Right cardiac atrium (tissue), 5 donors: ENCODE measurements at regions not wholly inside any gene's neighbourhood (a gene's known extent, or its start where the extent isn't known, plus 50 kb on each side); places are given as distances from the start of the nearest gene placed in this dataset.
"Not testable (repeated sequence)": the region's sequence is repeated elsewhere in the genome, so short reads cannot be mapped to it uniquely, and the experiment has no call there.

Experiments
- ATAC-seq, 2 donors: fragments of 200-7000 bp; cut with Tn5 transposase; one replicate each; pipeline versions ENCODE4 v1.8.0 to v1.9.1; 2020; ENCODE audit warnings: moderate library complexity in 2 of 2, mild to moderate bottlenecking in 1 of 2
- DNase-seq, 3 donors: peaks; one replicate each; pipeline ENCODE4 v3.0.0-alpha.2; 2020
- H3K27ac ChIP-seq: one replicate; pipeline ENCODE4 v1.5.1; 2013; ENCODE audit warnings: mild to moderate bottlenecking, low read length, control low read depth, moderate library complexity
- H3K27me3 ChIP-seq: one replicate; pipeline ENCODE4 v1.6.1; 2013; ENCODE audit not compliant: control insufficient read depth, insufficient read depth
- H3K4me1 ChIP-seq: one replicate; pipeline ENCODE4 v1.6.1; 2013; ENCODE audit warnings: low read length; ENCODE audit not compliant: control insufficient read depth, insufficient read depth
- H3K4me3 ChIP-seq: one replicate; pipeline ENCODE4 v1.5.1; 2013; ENCODE audit warnings: low read length, control low read depth
- H3K9me3 ChIP-seq: one replicate; pipeline ENCODE4 v1.6.1; 2013; ENCODE audit warnings: low read length; ENCODE audit not compliant: control insufficient read depth
- WGBS: extraction: QIAGEN DNeasy Blood & Tissue Kit; methylation state at CpG from one replicate; pipeline ENCODE4 v1.1.7; 2013; 5-methylcytosine and 5-hydroxymethylcytosine counted together
- intact Hi-C, 4 donors: fragments of 100-400 bp; cut with DNase I; formaldehyde crosslinking; loops; one replicate each; pipeline versions ENCODE4 v1.11.0 to v1.14.0; 2022 to 2023
- donor health status: healthy with polysubstance abuse.
- donor health status: DM: no; HTN: yes; CAD: no.
- donor health status: DM: no; HTN: no; CAD: no.
- donor health status: DM: no; HTN: yes; CAD: no; lungs with severe emphysema.
- donor health status: DM: yes; HTN: yes; CAD: no.

- Histone ChIP-seq H3K27me3 (no peaks in the 10 kb centered on the region), H3K4me3 (no peak overlapping the region), H3K4me1 (no peaks in the 10 kb centered on the region), H3K27ac (no peak overlapping the region), H3K9me3 (no peaks in the 10 kb centered on the region)
- 79% methylated on average over 22 of the region's 22 CpGs for WGBS
- ATAC-seq (no peak), DNase-seq (no peak)
- intact Hi-C loops: no loop called here
These were observed 101.7 kb upstream of the C14orf180 start for GRCh38 chr14:104477666-104478380.

- intact Hi-C loops: no loop called here
- Histone ChIP-seq H3K27me3 (no peaks in the 10 kb centered on the region), H3K9me3 (no peaks in the 10 kb centered on the region), H3K27ac (no peak overlapping the region), H3K4me3 (no peak overlapping the region), H3K4me1 (no peaks in the 10 kb centered on the region)
- WGBS: 68% methylated on average over 7 of the region's 7 CpGs
- DNase-seq (no peak), ATAC-seq (no peak)
These were observed 100.9 kb upstream of the C14orf180 start for GRCh38 chr14:104478656-104479055.

GRCh38 chr14:104479901-104480300, 99.7 kb upstream of the C14orf180 start:
- no peak overlapping the region for H3K27ac ChIP-seq
- DNase-seq (no peak), ATAC-seq (no peak)
- H3K9me3 ChIP-seq: no peaks in the 10 kb centered on the region
- H3K4me3 ChIP-seq: no peak overlapping the region
- no peaks in the 10 kb centered on the region for H3K4me1 ChIP-seq
- no peaks in the 10 kb centered on the region for H3K27me3 ChIP-seq
- WGBS: 90% methylated on average over 10 of the region's 10 CpGs
- intact Hi-C loops: no loop called here

- no peak for ATAC-seq
- no peaks in the 10 kb centered on the region for H3K4me1 ChIP-seq
- WGBS: 92% methylated on average over 10 of the region's 10 CpGs
- H3K27ac ChIP-seq: no peak overlapping the region
- DNase-seq: no peak
- intact Hi-C loops: no loop called here
- H3K9me3 ChIP-seq: no peaks in the 10 kb centered on the region
- no peak overlapping the region for H3K4me3 ChIP-seq
- H3K27me3 ChIP-seq: no peaks in the 10 kb centered on the region
These were observed 98.2 kb upstream of the C14orf180 start for GRCh38 chr14:104481323-104481722.

- intact Hi-C loops, DNase-seq, H3K27me3 ChIP-seq, H3K27ac ChIP-seq, H3K4me3 ChIP-seq, H3K4me1 ChIP-seq, H3K9me3 ChIP-seq, ATAC-seq: not testable (repeated sequence)
- 80% methylated on average over 9 of the region's 9 CpGs for WGBS
These were observed 97.5 kb upstream of the C14orf180 start for GRCh38 chr14:104482017-104482416.

GRCh38 chr14:104486222-104486923, 93.2 kb upstream of the C14orf180 start:
- no peaks in the 10 kb centered on the region for H3K4me1 ChIP-seq
- peaks cover 2% of the 10 kb centered on the region for H3K27me3 ChIP-seq
- no peak overlapping the region for H3K4me3 ChIP-seq
- ATAC-seq (no peak), DNase-seq (no peak)
- no peak overlapping the region for H3K27ac ChIP-seq
- WGBS: 85% methylated on average over 18 of the region's 18 CpGs
- no peaks in the 10 kb centered on the region for H3K9me3 ChIP-seq
- intact Hi-C loops: no loop called here

GRCh38 chr14:104494483-104494882, 85.1 kb upstream of the C14orf180 start:
- DNase-seq (no peak), ATAC-seq (no peak)
- no peaks in the 10 kb centered on the region for H3K27me3 ChIP-seq
- intact Hi-C loops: no loop called here
- WGBS: 51% methylated on average over 3 of the region's 3 CpGs
- H3K9me3 ChIP-seq: peaks cover 5% of the 10 kb centered on the region
- H3K4me3 ChIP-seq: no peak overlapping the region
- no peaks in the 10 kb centered on the region for H3K4me1 ChIP-seq
- no peak overlapping the region for H3K27ac ChIP-seq

- 54% methylated on average over 6 of the region's 6 CpGs for WGBS
- no peak for DNase-seq
- no peak overlapping the region for H3K27ac ChIP-seq
- no peak overlapping the region for H3K4me3 ChIP-seq
- no peak for ATAC-seq
- H3K27me3 ChIP-seq: no peaks in the 10 kb centered on the region
- H3K4me1 ChIP-seq: no peaks in the 10 kb centered on the region
- intact Hi-C loops: no loop called here
- peaks cover 5% of the 10 kb centered on the region for H3K9me3 ChIP-seq
These were observed 83.5 kb upstream of the C14orf180 start for GRCh38 chr14:104496095-104496494.

GRCh38 chr14:104499784-104500760, 79.5 kb upstream of the C14orf180 start:
- Histone ChIP-seq H3K27ac (no peak overlapping the region), H3K9me3 (peaks cover 5% of the 10 kb centered on the region), H3K27me3 (no peaks in the 10 kb centered on the region), H3K4me3 (no peak overlapping the region), H3K4me1 (no peaks in the 10 kb centered on the region)
- WGBS: 82% methylated on average over 15 of the region's 15 CpGs
- intact Hi-C loops: no loop called here
- ATAC-seq (no peak), DNase-seq (no peak)

GRCh38 chr14:104502060-104502459, 77.5 kb upstream of the C14orf180 start:
- no peaks in the 10 kb centered on the region for H3K9me3 ChIP-seq
- no peak for ATAC-seq
- no peak overlapping the region for H3K27ac ChIP-seq
- no peaks in the 10 kb centered on the region for H3K27me3 ChIP-seq
- intact Hi-C loops: no loop called here
- no peaks in the 10 kb centered on the region for H3K4me1 ChIP-seq
- DNase-seq: no peak
- H3K4me3 ChIP-seq: no peak overlapping the region
- WGBS: 84% methylated on average over 1 of the region's 1 CpG

GRCh38 chr14:104503691-104504090, 75.9 kb upstream of the C14orf180 start:
- WGBS: 71% methylated on average over 6 of the region's 6 CpGs
- ATAC-seq (no peak), DNase-seq (no peak)
- Histone ChIP-seq H3K27me3 (no peaks in the 10 kb centered on the region), H3K4me3 (no peak overlapping the region), H3K27ac (no peak overlapping the region), H3K4me1 (no peaks in the 10 kb centered on the region), H3K9me3 (no peaks in the 10 kb centered on the region)
- intact Hi-C loops: no loop called here
